Right lung (tissue), 2 donors: ENCODE measurements at regions not wholly inside any gene's neighbourhood (a gene's known extent, or its start where the extent isn't known, plus 50 kb on each side); places are given as distances from the start of the nearest gene placed in this dataset.

Source experiments
- DNase-seq, 2 donors: peaks; one replicate each; pipeline ENCODE4 v3.0.0-alpha.2; 2013

- no peak for DNase-seq
Measured at GRCh38 chr13:91079176-91079575, 268.3 kb upstream of the MIR17HG start.

GRCh38 chr13:91085127-91085526, 262.4 kb upstream of the MIR17HG start:
- DNase-seq = no peak

GRCh38 chr13:91086936-91087716, 260.4 kb upstream of the MIR17HG start:
- DNase-seq = no peak

GRCh38 chr13:91097269-91097668, 250.2 kb upstream of the MIR17HG start:
- DNase-seq = no peak

- no peak for DNase-seq
Measured at GRCh38 chr13:91099877-91100276, 247.6 kb upstream of the MIR17HG start.

- no peak for DNase-seq
Measured at GRCh38 chr13:91100944-91101343, 246.5 kb upstream of the MIR17HG start.

GRCh38 chr13:91101381-91101780, 246.1 kb upstream of the MIR17HG start:
- DNase-seq = no peak

- DNase-seq = no peak
Measured at GRCh38 chr13:91105270-91105669, 242.2 kb upstream of the MIR17HG start.

GRCh38 chr13:91106565-91106964, 240.9 kb upstream of the MIR17HG start:
- no peak for DNase-seq

- DNase-seq = no peak
Measured at GRCh38 chr13:91108315-91108714, 239.2 kb upstream of the MIR17HG start.

GRCh38 chr13:91111476-91112200, 235.8 kb upstream of the MIR17HG start:
- DNase-seq = no peak

GRCh38 chr13:91112201-91112923, 235.1 kb upstream of the MIR17HG start:
- DNase-seq = no peak

- DNase-seq = no peak
Measured at GRCh38 chr13:91112924-91113277, 234.6 kb upstream of the MIR17HG start.

GRCh38 chr13:91115776-91116175, 231.7 kb upstream of the MIR17HG start:
- DNase-seq = no peak

- DNase-seq = no peak
Measured at GRCh38 chr13:91117351-91117750, 230.1 kb upstream of the MIR17HG start.

- no peak for DNase-seq
Measured at GRCh38 chr13:91119643-91120042, 227.8 kb upstream of the MIR17HG start.

- no peak for DNase-seq
Measured at GRCh38 chr13:91122766-91123165, 224.7 kb upstream of the MIR17HG start.

GRCh38 chr13:91123456-91124127, 223.9 kb upstream of the MIR17HG start:
- no peak for DNase-seq

- no peak for DNase-seq
Measured at GRCh38 chr13:91126806-91127205, 220.7 kb upstream of the MIR17HG start.

- no peak for DNase-seq
Measured at GRCh38 chr13:91127995-91128394, 219.5 kb upstream of the MIR17HG start.

GRCh38 chr13:91132381-91132780, 215.1 kb upstream of the MIR17HG start:
- DNase-seq = no peak

- peak; percentile 21 to 32 for DNase-seq
Measured at GRCh38 chr13:91132786-91133185, 214.7 kb upstream of the MIR17HG start.
